H9 (cell line): ENCODE measurements at regions not wholly inside any gene's neighbourhood (a gene's known extent, or its start where the extent isn't known, plus 50 kb on each side); places are given as distances from the start of the nearest gene placed in this dataset.

Experiments
- DNase-seq: peaks from one replicate; pipeline ENCODE4 v3.0.0-alpha.2; 2017
- H2AFZ ChIP-seq: one replicate; pipeline ENCODE4 v1.6.1; 2013; ENCODE audit warnings: mild to moderate bottlenecking, low read length, control low read depth, moderate library complexity
- H2AK5ac ChIP-seq: 2 replicates; pipeline ENCODE4 v1.6.1; 2013; ENCODE audit warnings: low read length, control low read depth, mixed read lengths; ENCODE audit not compliant: insufficient read length
- H2BK120ac ChIP-seq: one replicate; pipeline ENCODE4 v1.6.1; 2013; ENCODE audit warnings: low read depth, mild to moderate bottlenecking, low read length, control low read depth, inconsistent platforms; ENCODE audit not compliant: poor library complexity, severe bottlenecking
- H2BK12ac ChIP-seq: 2 replicates; pipeline ENCODE4 v1.6.1; 2013; ENCODE audit warnings: low read length, control low read depth, mixed read lengths, low read depth; ENCODE audit not compliant: insufficient read length
- H2BK15ac ChIP-seq: 2 replicates; pipeline ENCODE4 v1.6.1; 2013; ENCODE audit warnings: low read depth, low read length, control low read depth
- H2BK20ac ChIP-seq: one replicate; pipeline ENCODE4 v1.6.1; 2013; ENCODE audit warnings: low read depth, mild to moderate bottlenecking, low read length, control low read depth, inconsistent platforms; ENCODE audit not compliant: poor library complexity, severe bottlenecking
- H2BK5ac ChIP-seq: 2 replicates; pipeline ENCODE4 v1.6.1; 2013; ENCODE audit warnings: low read length, control low read depth, mixed read lengths; ENCODE audit not compliant: insufficient read length
- H3K14ac ChIP-seq: 2 replicates; pipeline ENCODE4 v1.6.1; 2013; ENCODE audit warnings: low read length, control low read depth; ENCODE audit not compliant: insufficient read depth
- H3K18ac ChIP-seq: 2 replicates; pipeline ENCODE4 v1.6.1; 2013; ENCODE audit warnings: low read depth, mild to moderate bottlenecking, mixed read lengths, low read length, control low read depth; ENCODE audit not compliant: insufficient read length
- H3K23ac ChIP-seq: 2 replicates; pipeline ENCODE4 v1.6.1; 2013; ENCODE audit warnings: low read length, control low read depth, mixed read lengths, low read depth; ENCODE audit not compliant: insufficient read length
- H3K23me2 ChIP-seq: 2 replicates; pipeline ENCODE4 v1.6.1; 2013; ENCODE audit warnings: low read depth, mild to moderate bottlenecking, mixed read lengths, low read length, control low read depth; ENCODE audit not compliant: insufficient read length, poor library complexity, severe bottlenecking
- H3K27ac ChIP-seq: 2 replicates; pipeline ENCODE4 v1.5.1; 2013; ENCODE audit warnings: low read length, control low read depth, mixed read lengths, low read depth; ENCODE audit not compliant: insufficient read length
- H3K27me3 ChIP-seq: 2 replicates; pipeline ENCODE4 v1.6.1; 2013; ENCODE audit warnings: low read length, control low read depth, inconsistent platforms; ENCODE audit not compliant: insufficient read depth
- H3K4ac ChIP-seq: 2 replicates; pipeline ENCODE4 v1.6.1; 2013; ENCODE audit warnings: low read depth, mild to moderate bottlenecking, control low read depth, inconsistent platforms, low read length, moderate library complexity
- H3K4me1 ChIP-seq: 2 replicates; pipeline ENCODE4 v1.6.1; 2013; ENCODE audit warnings: low read length, control low read depth, inconsistent platforms; ENCODE audit not compliant: insufficient read depth
- H3K4me2 ChIP-seq: 2 replicates; pipeline ENCODE4 v1.6.1; 2013; ENCODE audit warnings: low read length, control low read depth, mixed read lengths; ENCODE audit not compliant: insufficient read length, insufficient read depth
- H3K56ac ChIP-seq: 2 replicates; pipeline ENCODE4 v1.6.1; 2013; ENCODE audit warnings: low read depth, mild to moderate bottlenecking, mixed read lengths, low read length, control low read depth; ENCODE audit not compliant: insufficient read length
- H3K79me1 ChIP-seq: 2 replicates; pipeline ENCODE4 v1.6.1; 2013; ENCODE audit warnings: low read depth, mild to moderate bottlenecking, moderate library complexity, low read length, control low read depth, inconsistent platforms; ENCODE audit not compliant: insufficient read depth, poor library complexity, severe bottlenecking
- H3K79me2 ChIP-seq: 2 replicates; pipeline ENCODE4 v1.6.1; 2013; ENCODE audit warnings: low read length, control low read depth, inconsistent platforms; ENCODE audit not compliant: insufficient read depth
- H3K9ac ChIP-seq: 2 replicates; pipeline ENCODE4 v1.6.1; 2013; ENCODE audit warnings: low read length, control low read depth, mixed read lengths; ENCODE audit not compliant: insufficient read length; ENCODE audit errors: extremely low read depth
- H3K9me3 ChIP-seq: one replicate; pipeline ENCODE4 v1.6.1; 2013; ENCODE audit warnings: low read depth, low read length, inconsistent platforms; ENCODE audit not compliant: control insufficient read depth
- H3T11ph ChIP-seq: one replicate; pipeline ENCODE4 v1.6.1; 2013; ENCODE audit warnings: mild to moderate bottlenecking, low read length, control low read depth, inconsistent platforms
- H4K20me1 ChIP-seq: one replicate; pipeline ENCODE4 v1.6.1; 2013; ENCODE audit not compliant: control insufficient read depth, insufficient read length, insufficient read depth
- H4K5ac ChIP-seq: 2 replicates; pipeline ENCODE4 v1.6.1; 2013; ENCODE audit warnings: low read depth, mild to moderate bottlenecking, mixed read lengths, low read length, control low read depth; ENCODE audit not compliant: insufficient read length
- H4K8ac ChIP-seq: replicated peaks from 2 replicates; pipeline ENCODE4 v1.6.1; 2013; ENCODE audit warnings: low read length, control low read depth, mixed read lengths, low read depth; ENCODE audit not compliant: insufficient read length
- H4K91ac ChIP-seq: 2 replicates; pipeline ENCODE4 v1.6.1; 2013; ENCODE audit warnings: low read depth, mild to moderate bottlenecking, moderate library complexity, mixed read lengths, low read length, control low read depth; ENCODE audit not compliant: insufficient read length
- H3K27ac Mint-ChIP-seq, 3 experiments: 2 replicates in 2 of 3; 3 replicates in 1 of 3; pipeline ENCODE4 v1.8.0; 2020 to 2021; ENCODE audit warnings: mixed read lengths in 3 of 3, mild to moderate bottlenecking in 1 of 3, moderate library complexity in 1 of 3
- H3K27me3 Mint-ChIP-seq: 2 replicates; pipeline ENCODE4 v1.8.0; 2021; ENCODE audit warnings: low read depth, mild to moderate bottlenecking, moderate library complexity, mixed read lengths
- H3K36me3 Mint-ChIP-seq, 3 experiments: 2 replicates in 2 of 3; 3 replicates in 1 of 3; pipeline ENCODE4 v1.8.0; 2020 to 2021; ENCODE audit warnings: low read depth in 3 of 3, mixed read lengths in 3 of 3; ENCODE audit not compliant: insufficient read depth in 1 of 3
- H3K4me1 Mint-ChIP-seq, 2 experiments: 2 replicates each; pipeline ENCODE4 v1.8.0; 2020; ENCODE audit warnings: mixed read lengths in 2 of 2
- H3K4me3 Mint-ChIP-seq, 2 experiments: 2 replicates in 1 of 2; 3 replicates in 1 of 2; pipeline ENCODE4 v1.8.0; 2020 to 2021; ENCODE audit warnings: mild to moderate bottlenecking in 2 of 2, mixed read lengths in 2 of 2, moderate library complexity in 1 of 2
- H3K9me3 Mint-ChIP-seq, 2 experiments: 2 replicates in 1 of 2; 3 replicates in 1 of 2; pipeline ENCODE4 v1.8.0; 2020; ENCODE audit warnings: mild to moderate bottlenecking in 2 of 2, mixed read lengths in 2 of 2, moderate library complexity in 1 of 2
- WGBS: extraction: QIAGEN DNeasy Blood & Tissue Kit; methylation state at CpG from one replicate; pipeline ENCODE4 v1.1.7; 2013; ENCODE audit warnings: missing lambda C conversion rate, low lambda C conversion rate, mixed read lengths; ENCODE audit not compliant: insufficient read length; ENCODE audit errors: extremely low coverage; 5-methylcytosine and 5-hydroxymethylcytosine counted together
- TF ChIP-seq, protein P1 (sequence below): fragments of 200-600 bp; sonication (generic); conservative IDR thresholded peaks from 3 replicates; pipeline ENCODE4 v1.8.0; 2021; ENCODE audit warnings: antibody characterized with exemption, mild to moderate bottlenecking

DNA sequence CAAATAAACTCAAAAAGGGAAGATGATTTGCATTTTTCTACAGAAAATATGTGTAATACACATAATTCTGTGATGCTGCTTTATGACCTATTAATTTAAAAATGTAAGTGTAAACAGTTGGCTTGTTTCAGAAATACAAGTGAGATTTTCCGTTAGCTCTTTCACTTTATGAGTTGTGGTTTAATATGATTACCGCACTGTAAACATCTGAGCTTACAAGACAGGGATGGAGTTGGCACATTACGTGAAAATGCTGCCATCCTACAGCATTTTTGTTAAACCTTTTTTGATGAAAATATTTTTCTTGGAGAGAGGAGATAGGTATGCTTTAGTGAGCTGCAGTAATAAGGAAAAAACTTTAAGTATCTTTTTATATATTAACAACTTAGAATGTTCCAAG, 426.8 kb upstream of the ADAMTS5 start:
- WGBS = no CpG with 5 or more reads among the region's 3 CpGs
- Histone ChIP-seq H3K79me2 (no peaks in the 10 kb centered on the region), H3K9me3 (no peaks in the 10 kb centered on the region), H4K20me1 (no peaks in the 10 kb centered on the region), H2BK120ac (no peak overlapping the region), H3K9ac (no peak overlapping the region), H3K56ac (no peak overlapping the region), H3K14ac (no peak overlapping the region), H2AFZ (no peak overlapping the region), H3T11ph (no peak overlapping the region), H2BK5ac (no peak overlapping the region), H2BK15ac (no peak overlapping the region), H3K27me3 (no peaks in the 10 kb centered on the region), H3K18ac (no peak overlapping the region), H2BK20ac (no peak overlapping the region), H3K4me1 (no peaks in the 10 kb centered on the region), H2BK12ac (no peak overlapping the region), H3K23ac (no peak overlapping the region), H3K23me2 (no peaks in the 10 kb centered on the region), H2AK5ac (no peak overlapping the region), H3K27ac (no peak overlapping the region), H3K4me2 (no peak overlapping the region), H4K8ac (no peak overlapping the region), H4K91ac (no peak overlapping the region), H4K5ac (no peak overlapping the region), H3K79me1 (no peaks in the 10 kb centered on the region), H3K4ac (no peak overlapping the region)
- Mint-ChIP-seq H3K36me3 (no peaks in the 10 kb centered on the region), H3K27me3 (no peaks in the 10 kb centered on the region), H3K4me1 (0 out of 4 replicates have a peak, but pooled peaks cover 0 to 3% of the 10 kb centered on the region in 2 experiments), H3K4me3 (no peak overlapping the region), H3K27ac (no peak overlapping the region), H3K9me3 (no peaks in the 10 kb centered on the region)
- DNase-seq = no peak
- TF ChIP-seq, protein P1, sequence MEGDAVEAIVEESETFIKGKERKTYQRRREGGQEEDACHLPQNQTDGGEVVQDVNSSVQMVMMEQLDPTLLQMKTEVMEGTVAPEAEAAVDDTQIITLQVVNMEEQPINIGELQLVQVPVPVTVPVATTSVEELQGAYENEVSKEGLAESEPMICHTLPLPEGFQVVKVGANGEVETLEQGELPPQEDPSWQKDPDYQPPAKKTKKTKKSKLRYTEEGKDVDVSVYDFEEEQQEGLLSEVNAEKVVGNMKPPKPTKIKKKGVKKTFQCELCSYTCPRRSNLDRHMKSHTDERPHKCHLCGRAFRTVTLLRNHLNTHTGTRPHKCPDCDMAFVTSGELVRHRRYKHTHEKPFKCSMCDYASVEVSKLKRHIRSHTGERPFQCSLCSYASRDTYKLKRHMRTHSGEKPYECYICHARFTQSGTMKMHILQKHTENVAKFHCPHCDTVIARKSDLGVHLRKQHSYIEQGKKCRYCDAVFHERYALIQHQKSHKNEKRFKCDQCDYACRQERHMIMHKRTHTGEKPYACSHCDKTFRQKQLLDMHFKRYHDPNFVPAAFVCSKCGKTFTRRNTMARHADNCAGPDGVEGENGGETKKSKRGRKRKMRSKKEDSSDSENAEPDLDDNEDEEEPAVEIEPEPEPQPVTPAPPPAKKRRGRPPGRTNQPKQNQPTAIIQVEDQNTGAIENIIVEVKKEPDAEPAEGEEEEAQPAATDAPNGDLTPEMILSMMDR = no peak
